Ovary (tissue), 3 donors: ENCODE measurements at regions not wholly inside any gene's neighbourhood (a gene's known extent, or its start where the extent isn't known, plus 50 kb on each side); places are given as distances from the start of the nearest gene placed in this dataset.

Source experiments
- EP300 ChIP-seq: sonication (generic); formaldehyde crosslinking; IDR thresholded peaks from one replicate; pipeline ENCODE4 v1.6.1; 2017; ENCODE audit warnings: antibody characterized with exemption
- POLR2A ChIP-seq: fragments of 450-650 bp; IDR thresholded peaks from one replicate; pipeline ENCODE4 v1.6.1; 2017; ENCODE audit warnings: antibody characterized with exemption, mild to moderate bottlenecking, moderate library complexity
- TF ChIP-seq, protein P1 (sequence below), 3 donors: fragments of 450-650 bp in 2 of 3; fragments of 200-600 bp in 1 of 3; IDR thresholded peaks; one replicate each; pipeline versions ENCODE4 v1.5.1 to v1.8.0; 2016 to 2022; ENCODE audit warnings: antibody characterized with exemption in 3 of 3, mild to moderate bottlenecking in 1 of 3
- donor health status: DM: no; HTN: no; CAD: no.

DNA sequence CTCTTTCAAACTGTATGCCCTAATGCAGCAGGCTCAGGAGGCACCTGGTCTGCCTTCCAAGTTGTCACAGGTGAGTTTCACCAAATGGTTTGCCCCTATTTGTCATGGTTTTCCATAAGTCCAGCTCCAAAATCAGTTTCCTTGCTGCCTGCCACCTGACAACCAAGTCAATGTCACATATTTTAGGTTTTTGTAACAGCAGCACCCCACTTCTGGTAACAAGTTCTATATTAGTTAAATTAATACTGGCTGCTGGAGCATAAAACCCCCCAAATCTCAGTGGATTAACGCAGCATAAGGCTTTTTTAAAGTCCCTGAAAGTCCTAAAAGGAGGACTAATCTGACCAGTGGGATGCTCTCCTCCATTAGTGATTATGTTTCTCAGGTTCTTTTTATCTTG, 200.7 kb downstream of the RRAGC start:
- TF ChIP-seq EP300 (no peak), POLR2A (no peak)
- TF ChIP-seq, protein P1, sequence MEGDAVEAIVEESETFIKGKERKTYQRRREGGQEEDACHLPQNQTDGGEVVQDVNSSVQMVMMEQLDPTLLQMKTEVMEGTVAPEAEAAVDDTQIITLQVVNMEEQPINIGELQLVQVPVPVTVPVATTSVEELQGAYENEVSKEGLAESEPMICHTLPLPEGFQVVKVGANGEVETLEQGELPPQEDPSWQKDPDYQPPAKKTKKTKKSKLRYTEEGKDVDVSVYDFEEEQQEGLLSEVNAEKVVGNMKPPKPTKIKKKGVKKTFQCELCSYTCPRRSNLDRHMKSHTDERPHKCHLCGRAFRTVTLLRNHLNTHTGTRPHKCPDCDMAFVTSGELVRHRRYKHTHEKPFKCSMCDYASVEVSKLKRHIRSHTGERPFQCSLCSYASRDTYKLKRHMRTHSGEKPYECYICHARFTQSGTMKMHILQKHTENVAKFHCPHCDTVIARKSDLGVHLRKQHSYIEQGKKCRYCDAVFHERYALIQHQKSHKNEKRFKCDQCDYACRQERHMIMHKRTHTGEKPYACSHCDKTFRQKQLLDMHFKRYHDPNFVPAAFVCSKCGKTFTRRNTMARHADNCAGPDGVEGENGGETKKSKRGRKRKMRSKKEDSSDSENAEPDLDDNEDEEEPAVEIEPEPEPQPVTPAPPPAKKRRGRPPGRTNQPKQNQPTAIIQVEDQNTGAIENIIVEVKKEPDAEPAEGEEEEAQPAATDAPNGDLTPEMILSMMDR (IDR thresholded peaks at IDR 0.05): no peak
